Endodermal cell (in vitro differentiated cells): ENCODE measurements at regions not wholly inside any gene's neighbourhood (a gene's known extent, or its start where the extent isn't known, plus 50 kb on each side); places are given as distances from the start of the nearest gene placed in this dataset.

ENCODE experiments used
- DNase-seq: peaks from one replicate; pipeline ENCODE4 v3.0.0-alpha.2; 2017
- H3K27ac ChIP-seq: 2 replicates; pipeline ENCODE4 v1.5.1; 2013; ENCODE audit warnings: mild to moderate bottlenecking, low read depth, low read length, moderate library complexity
- H3K27me3 ChIP-seq: 2 replicates; pipeline ENCODE4 v1.6.1; 2013; ENCODE audit warnings: mild to moderate bottlenecking, low read length, moderate library complexity; ENCODE audit not compliant: insufficient read depth, control insufficient read depth, poor library complexity, severe bottlenecking
- H3K36me3 ChIP-seq: 2 replicates; pipeline ENCODE4 v1.7.0; 2013; ENCODE audit warnings: mild to moderate bottlenecking, low read length, moderate library complexity; ENCODE audit not compliant: control insufficient read depth, insufficient read depth
- H3K4me1 ChIP-seq: one replicate; pipeline ENCODE4 v1.7.0; 2013; ENCODE audit warnings: low read length; ENCODE audit not compliant: control insufficient read depth, insufficient read depth
- H3K4me3 ChIP-seq: 2 replicates; pipeline ENCODE4 v1.5.1; 2013; ENCODE audit warnings: mild to moderate bottlenecking, low read length, moderate library complexity
- H3K9ac ChIP-seq: 2 replicates; pipeline ENCODE4 v1.6.1; 2013; ENCODE audit warnings: mild to moderate bottlenecking, low read length, moderate library complexity; ENCODE audit not compliant: poor library complexity, severe bottlenecking; ENCODE audit errors: extremely low read depth
- H3K9me3 ChIP-seq: 2 replicates; pipeline ENCODE4 v1.6.1; 2013; ENCODE audit warnings: mild to moderate bottlenecking, low read length, moderate library complexity; ENCODE audit not compliant: control insufficient read depth
- H3K27ac Mint-ChIP-seq: 2 replicates; pipeline ENCODE4 v1.8.0; 2020; ENCODE audit warnings: mixed read lengths
- H3K27me3 Mint-ChIP-seq: 2 replicates; pipeline ENCODE4 v1.8.0; 2021; ENCODE audit warnings: mild to moderate bottlenecking, mixed read lengths; ENCODE audit not compliant: insufficient read depth
- H3K36me3 Mint-ChIP-seq: 2 replicates; pipeline ENCODE4 v1.8.0; 2020; ENCODE audit warnings: low read depth, mixed read lengths
- H3K4me1 Mint-ChIP-seq: 2 replicates; pipeline ENCODE4 v1.8.0; 2020; ENCODE audit warnings: mixed read lengths
- H3K4me3 Mint-ChIP-seq: 2 replicates; pipeline ENCODE4 v1.8.0; 2020; ENCODE audit warnings: mild to moderate bottlenecking, moderate library complexity, mixed read lengths
- H3K9me3 Mint-ChIP-seq: 2 replicates; pipeline ENCODE4 v1.8.0; 2020; ENCODE audit warnings: mild to moderate bottlenecking, mixed read lengths
- WGBS, 2 experiments: methylation state at CpG; one replicate each; pipeline versions ENCODE4 v1.1.5 to v1.1.7; 2013; ENCODE audit warnings: missing lambda C conversion rate in 2 of 2, mixed read lengths in 1 of 2; ENCODE audit not compliant: insufficient coverage in 1 of 2, insufficient read length in 1 of 2; 5-methylcytosine and 5-hydroxymethylcytosine counted together
- TF ChIP-seq, protein P1 (sequence below): fragments of 200-600 bp; sonication (generic); conservative IDR thresholded peaks from 2 replicates; pipeline ENCODE4 v1.5.0; 2021; ENCODE audit warnings: antibody characterized with exemption, mild to moderate bottlenecking

GRCh38 chr3:80259736-80260135, 491.9 kb upstream of the ROBO1 start:
- H3K27ac Mint-ChIP-seq: no peak overlapping the region
- Histone ChIP-seq H3K4me1 (no peaks in the 10 kb centered on the region), H3K4me3 (no peak overlapping the region), H3K27me3 (no peaks in the 10 kb centered on the region), H3K9me3 (no peaks in the 10 kb centered on the region), H3K9ac (no peak overlapping the region), H3K27ac (no peak overlapping the region), H3K36me3 (no peaks in the 10 kb centered on the region)
- TF ChIP-seq, protein P1, sequence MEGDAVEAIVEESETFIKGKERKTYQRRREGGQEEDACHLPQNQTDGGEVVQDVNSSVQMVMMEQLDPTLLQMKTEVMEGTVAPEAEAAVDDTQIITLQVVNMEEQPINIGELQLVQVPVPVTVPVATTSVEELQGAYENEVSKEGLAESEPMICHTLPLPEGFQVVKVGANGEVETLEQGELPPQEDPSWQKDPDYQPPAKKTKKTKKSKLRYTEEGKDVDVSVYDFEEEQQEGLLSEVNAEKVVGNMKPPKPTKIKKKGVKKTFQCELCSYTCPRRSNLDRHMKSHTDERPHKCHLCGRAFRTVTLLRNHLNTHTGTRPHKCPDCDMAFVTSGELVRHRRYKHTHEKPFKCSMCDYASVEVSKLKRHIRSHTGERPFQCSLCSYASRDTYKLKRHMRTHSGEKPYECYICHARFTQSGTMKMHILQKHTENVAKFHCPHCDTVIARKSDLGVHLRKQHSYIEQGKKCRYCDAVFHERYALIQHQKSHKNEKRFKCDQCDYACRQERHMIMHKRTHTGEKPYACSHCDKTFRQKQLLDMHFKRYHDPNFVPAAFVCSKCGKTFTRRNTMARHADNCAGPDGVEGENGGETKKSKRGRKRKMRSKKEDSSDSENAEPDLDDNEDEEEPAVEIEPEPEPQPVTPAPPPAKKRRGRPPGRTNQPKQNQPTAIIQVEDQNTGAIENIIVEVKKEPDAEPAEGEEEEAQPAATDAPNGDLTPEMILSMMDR: no peak
- peaks cover 8% of the 10 kb centered on the region for H3K4me1 Mint-ChIP-seq
- H3K9me3 Mint-ChIP-seq: no peaks in the 10 kb centered on the region
- H3K36me3 Mint-ChIP-seq: no peaks in the 10 kb centered on the region
- no peaks in the 10 kb centered on the region for H3K27me3 Mint-ChIP-seq
- H3K4me3 Mint-ChIP-seq: no peak overlapping the region
- WGBS, 2 experiments: 88 to 90% methylated on average over 4 of the region's 4 CpGs
- no peak for DNase-seq

DNA sequence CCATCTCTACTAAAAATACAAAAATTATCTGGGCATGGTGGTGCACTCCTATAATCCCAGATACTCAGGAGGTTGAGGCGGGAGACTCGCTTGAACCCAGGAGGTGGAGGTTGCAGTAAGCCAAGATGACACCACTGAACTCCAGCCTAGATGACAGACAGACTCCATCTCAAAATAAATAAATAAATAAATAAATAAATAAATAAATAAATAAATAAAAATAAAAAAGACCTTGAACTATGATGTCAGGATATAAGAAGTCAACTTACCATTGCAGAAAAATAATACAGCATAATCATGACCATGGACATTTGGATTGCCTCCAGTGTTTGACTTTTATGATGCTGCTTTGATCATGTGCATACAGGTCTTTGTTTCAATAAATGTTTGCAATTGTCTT, 484.3 kb upstream of the ROBO1 start:
- Histone ChIP-seq H3K27me3 (no peaks in the 10 kb centered on the region), H3K27ac (no peak overlapping the region), H3K9ac (no peak overlapping the region), H3K4me1 (no peaks in the 10 kb centered on the region), H3K36me3 (no peaks in the 10 kb centered on the region), H3K4me3 (no peak overlapping the region), H3K9me3 (no peaks in the 10 kb centered on the region)
- peaks cover 5% of the 10 kb centered on the region for H3K4me1 Mint-ChIP-seq
- no peak for DNase-seq
- TF ChIP-seq, protein P1: no peak
- H3K27ac Mint-ChIP-seq: no peak overlapping the region
- H3K4me3 Mint-ChIP-seq: no peak overlapping the region
- H3K9me3 Mint-ChIP-seq: peaks cover 7% of the 10 kb centered on the region
- WGBS, 2 experiments: 92 to 100% methylated on average over 2 of the region's 2 CpGs
- no peaks in the 10 kb centered on the region for H3K27me3 Mint-ChIP-seq
- no peaks in the 10 kb centered on the region for H3K36me3 Mint-ChIP-seq

GRCh38 chr3:80247766-80248165, 480.0 kb upstream of the ROBO1 start:
- H3K27ac Mint-ChIP-seq: no peak overlapping the region
- no peaks in the 10 kb centered on the region for H3K4me1 ChIP-seq
- no peaks in the 10 kb centered on the region for H3K36me3 Mint-ChIP-seq
- no peaks in the 10 kb centered on the region for H3K9me3 ChIP-seq
- no peak overlapping the region for H3K4me3 ChIP-seq
- H3K4me1 Mint-ChIP-seq: no peaks in the 10 kb centered on the region
- peaks cover 2% of the 10 kb centered on the region for H3K27me3 ChIP-seq
- no peak for DNase-seq
- no peak overlapping the region for H3K9ac ChIP-seq
- 93% methylated on average over 2 of the region's 3 CpGs; no CpG with 5 or more reads in 1 of the 2 experiments for WGBS, 2 experiments
- no peaks in the 10 kb centered on the region for H3K36me3 ChIP-seq
- H3K9me3 Mint-ChIP-seq: peaks cover 7% of the 10 kb centered on the region
- TF ChIP-seq, protein P1: no peak
- H3K27ac ChIP-seq: no peak overlapping the region
- H3K4me3 Mint-ChIP-seq: no peak overlapping the region
- peaks cover 2% of the 10 kb centered on the region for H3K27me3 Mint-ChIP-seq
